PC-3 (cell line): ENCODE measurements at regions not wholly inside any gene's neighbourhood (a gene's known extent, or its start where the extent isn't known, plus 50 kb on each side); places are given as distances from the start of the nearest gene placed in this dataset.

ENCODE experiments used
- CTCF ChIP-seq: fragments of 300-600 bp; sonication (generic); conservative IDR thresholded peaks from 2 replicates; pipeline ENCODE4 v1.5.1; 2017; ENCODE audit warnings: antibody characterized with exemption, low read depth, mild to moderate bottlenecking, low read length
- EZH2 ChIP-seq: fragments of 300-600 bp; sonication (generic); IDR thresholded peaks from one replicate; pipeline ENCODE4 v1.6.1; 2017; ENCODE audit warnings: antibody characterized with exemption, mild to moderate bottlenecking, low read length; ENCODE audit not compliant: unreplicated experiment
- EZH2phosphoT487 ChIP-seq: fragments of 300-600 bp; sonication (generic); IDR thresholded peaks from 2 replicates; pipeline ENCODE4 v1.6.1; 2018; ENCODE audit warnings: mild to moderate bottlenecking, antibody characterized with exemption, low read length, borderline replicate concordance

DNA sequence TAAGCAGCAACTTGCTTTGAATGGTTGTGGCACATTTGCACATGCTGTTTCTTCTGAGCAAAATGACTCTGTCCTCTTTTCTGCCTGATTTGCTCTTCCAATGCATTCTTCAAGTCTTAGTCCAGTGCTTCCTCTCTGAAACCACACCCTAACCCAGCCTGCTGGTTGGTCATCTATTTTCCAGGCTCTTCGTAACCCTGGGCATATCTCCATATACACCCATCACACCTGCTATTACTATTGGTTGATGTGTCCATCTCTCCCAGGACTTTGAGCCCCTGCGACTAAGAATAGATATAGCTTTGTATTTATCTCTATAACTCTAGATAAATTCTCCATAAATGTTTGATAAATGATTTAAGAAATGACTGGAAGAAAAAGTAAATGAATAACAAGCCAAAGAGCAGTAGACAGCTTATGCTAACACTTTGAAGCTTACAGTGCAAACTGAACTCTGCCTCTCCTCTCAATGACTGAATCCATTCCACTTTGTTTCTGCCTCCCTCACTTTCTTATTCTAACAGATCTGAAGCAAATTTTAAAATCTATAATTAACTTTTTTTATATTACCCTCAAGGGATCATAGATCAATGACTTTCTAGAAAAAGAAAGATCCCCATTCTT lies 59.7 kb upstream of the NT5E start:
- TF ChIP-seq CTCF, result no peak
- TF ChIP-seq EZH2, result no peak
- no peak for TF ChIP-seq EZH2phosphoT487
